Neural cell (in vitro differentiated cells): ENCODE measurements at regions not wholly inside any gene's neighbourhood (a gene's known extent, or its start where the extent isn't known, plus 50 kb on each side); places are given as distances from the start of the nearest gene placed in this dataset.

Experiments used
- H2AFZ ChIP-seq: fragments of 200-600, 300-800 bp; sonication (generic), shearing (Covaris generic); 2 replicates; pipeline ENCODE4 v1.6.0; 2014; ENCODE audit warnings: low read depth, mild to moderate bottlenecking, antibody characterized with exemption, low read length, moderate library complexity
- H3F3A ChIP-seq: fragments of 200-600 bp; shearing (Covaris generic); 2 replicates; pipeline ENCODE4 v1.6.1; 2016; ENCODE audit warnings: mild to moderate bottlenecking, moderate library complexity, mixed read lengths, antibody characterized with exemption, low read length; ENCODE audit not compliant: insufficient read depth, poor library complexity, severe bottlenecking
- H3K27ac ChIP-seq: fragments of 200-600, 300-800 bp; sonication (generic), shearing (Covaris generic); 2 replicates; pipeline ENCODE4 v1.5.1; 2014; ENCODE audit warnings: mild to moderate bottlenecking, low read length, moderate library complexity
- H3K27me3 ChIP-seq: fragments of 300-800, 200-600 bp; sonication (generic), shearing (Covaris generic); 2 replicates; pipeline ENCODE4 v1.6.0; 2014; ENCODE audit warnings: mild to moderate bottlenecking, low read depth, low read length, moderate library complexity; ENCODE audit not compliant: insufficient read depth
- H3K36me3 ChIP-seq: fragments of 300-800, 200-600 bp; sonication (generic), shearing (Covaris generic); 2 replicates; pipeline ENCODE4 v1.5.1; 2014; ENCODE audit warnings: mild to moderate bottlenecking, antibody characterized with exemption, low read length, moderate library complexity; ENCODE audit not compliant: insufficient read depth
- H3K4me2 ChIP-seq: fragments of 300-800, 200-600 bp; sonication (generic), shearing (Covaris generic); 2 replicates; pipeline ENCODE4 v1.6.0; 2014; ENCODE audit warnings: mild to moderate bottlenecking, low read length
- H3K4me3 ChIP-seq: fragments of 300-800, 200-600 bp; sonication (generic), shearing (Covaris generic); 2 replicates; pipeline ENCODE4 v1.5.1; 2014; ENCODE audit warnings: mild to moderate bottlenecking, low read length, moderate library complexity
- H3K79me2 ChIP-seq: fragments of 200-600 bp; shearing (Covaris generic); replicated peaks from 2 replicates; pipeline ENCODE4 v1.6.0; 2014; ENCODE audit warnings: mild to moderate bottlenecking, low read length, moderate library complexity; ENCODE audit not compliant: insufficient read depth
- H3K9ac ChIP-seq: fragments of 300-800, 200-600 bp; sonication (generic), shearing (Covaris generic); 2 replicates; pipeline ENCODE4 v1.6.1; 2016; ENCODE audit warnings: mild to moderate bottlenecking, low read length, mixed read lengths
- H3K9me2 ChIP-seq: fragments of 200-600 bp; shearing (Covaris generic); 2 replicates; pipeline ENCODE4 v1.6.1; 2016; ENCODE audit warnings: mild to moderate bottlenecking, low read length, mixed read lengths; ENCODE audit not compliant: insufficient read depth
- H3K9me3 ChIP-seq: fragments of 200-600, 300-800 bp; sonication (generic), shearing (Covaris generic); 2 replicates; pipeline ENCODE4 v1.6.1; 2016; ENCODE audit warnings: mild to moderate bottlenecking, mixed run types, low read length, moderate library complexity, mixed read lengths
- H4K20me1 ChIP-seq: fragments of 200-600 bp; shearing (Covaris generic); 2 replicates; pipeline ENCODE4 v1.6.1; 2016; ENCODE audit warnings: mild to moderate bottlenecking, mixed run types; ENCODE audit not compliant: insufficient read depth
- CTCF ChIP-seq: fragments of 450-650 bp; IDR thresholded peaks from 2 replicates; pipeline ENCODE4 v1.5.1; 2014; ENCODE audit warnings: antibody characterized with exemption, mild to moderate bottlenecking, moderate library complexity; ENCODE audit not compliant: poor library complexity, severe bottlenecking
- EP300 ChIP-seq: fragments of 450-650 bp; conservative IDR thresholded peaks from 2 replicates; pipeline ENCODE4 v1.6.1; 2014; ENCODE audit warnings: antibody characterized with exemption, mild to moderate bottlenecking, moderate library complexity; ENCODE audit not compliant: poor library complexity, severe bottlenecking
- EZH2 ChIP-seq: fragments of 200-600, 300-800 bp; shearing (Covaris generic), sonication (generic); IDR thresholded peaks from 2 replicates; pipeline ENCODE4 v1.6.1; 2014; ENCODE audit warnings: antibody characterized with exemption, low read length, borderline replicate concordance, mild to moderate bottlenecking; ENCODE audit not compliant: insufficient read depth, poor library complexity, severe bottlenecking
- MXI1 ChIP-seq: fragments of 450-650 bp; conservative IDR thresholded peaks from 2 replicates; pipeline ENCODE4 v1.6.1; 2014; ENCODE audit warnings: antibody characterized with exemption, mild to moderate bottlenecking; ENCODE audit not compliant: poor library complexity, severe bottlenecking
- POLR2AphosphoS5 ChIP-seq: IDR thresholded peaks from 2 replicates; pipeline ENCODE4 v1.6.1; 2012
- RAD21 ChIP-seq: fragments of 450-650 bp; conservative IDR thresholded peaks from 2 replicates; pipeline ENCODE4 v1.6.1; 2014; ENCODE audit warnings: antibody characterized with exemption, mild to moderate bottlenecking, moderate library complexity
- REST ChIP-seq: IDR thresholded peaks from 2 replicates; pipeline ENCODE4 v1.6.1; 2012; ENCODE audit warnings: borderline replicate concordance
- SMC3 ChIP-seq: fragments of 450-650 bp; conservative IDR thresholded peaks from 2 replicates; pipeline ENCODE4 v1.6.1; 2014; ENCODE audit warnings: antibody characterized with exemption, mild to moderate bottlenecking, moderate library complexity; ENCODE audit not compliant: poor library complexity
- TAF1 ChIP-seq: IDR thresholded peaks from 2 replicates; pipeline ENCODE4 v1.6.1; 2012; ENCODE audit warnings: low read depth

GRCh38 chr6:8918196-8918595 lies 482.9 kb upstream of the SLC35B3 start:
- Histone ChIP-seq H4K20me1 (no peaks in the 10 kb centered on the region), H3K27ac (no peak overlapping the region), H3K27me3 (no peaks in the 10 kb centered on the region), H3K36me3 (no peaks in the 10 kb centered on the region), H3K4me3 (no peak overlapping the region), H3K9ac (no peak overlapping the region), H2AFZ (no peak overlapping the region), H3F3A (no peaks in the 10 kb centered on the region), H3K79me2 (no peaks in the 10 kb centered on the region), H3K9me2 (no peaks in the 10 kb centered on the region), H3K9me3 (peaks cover 1% of the 10 kb centered on the region), H3K4me2 (no peak overlapping the region)
- TF ChIP-seq SMC3 (no peak), EZH2 (no peak), EP300 (no peak), POLR2AphosphoS5 (no peak), RAD21 (no peak), TAF1 (no peak), CTCF (no peak), MXI1 (no peak), REST (no peak)

- no peak for TF ChIP-seq POLR2AphosphoS5
- no peak for TF ChIP-seq CTCF
- no peak for TF ChIP-seq MXI1
- no peak for TF ChIP-seq TAF1
- TF ChIP-seq REST: no peak
- TF ChIP-seq EP300: no peak
- TF ChIP-seq SMC3: no peak
- TF ChIP-seq RAD21: no peak
- TF ChIP-seq EZH2: no peak
- no peaks in the 10 kb centered on the region for H3K36me3 ChIP-seq
- H3F3A ChIP-seq: no peaks in the 10 kb centered on the region
- H3K27ac ChIP-seq: no peak overlapping the region
- no peak overlapping the region for H3K9ac ChIP-seq
- H2AFZ ChIP-seq: no peak overlapping the region
- no peaks in the 10 kb centered on the region for H3K9me2 ChIP-seq
- no peaks in the 10 kb centered on the region for H3K27me3 ChIP-seq
- H3K4me3 ChIP-seq: no peak overlapping the region
- no peak overlapping the region for H3K4me2 ChIP-seq
- H4K20me1 ChIP-seq: no peaks in the 10 kb centered on the region
- H3K79me2 ChIP-seq: no peaks in the 10 kb centered on the region
- H3K9me3 ChIP-seq: peaks cover 8% of the 10 kb centered on the region
Observed at GRCh38 chr6:8914700-8915099, 479.4 kb upstream of the SLC35B3 start.
